GM04503 (cell line): ENCODE measurements at regions not wholly inside any gene's neighbourhood (a gene's known extent, or its start where the extent isn't known, plus 50 kb on each side); places are given as distances from the start of the nearest gene placed in this dataset.

ENCODE experiments used
- DNase-seq: peaks from one replicate; pipeline ENCODE4 v3.0.0-alpha.2; 2012; ENCODE audit warnings: low read depth

DNA sequence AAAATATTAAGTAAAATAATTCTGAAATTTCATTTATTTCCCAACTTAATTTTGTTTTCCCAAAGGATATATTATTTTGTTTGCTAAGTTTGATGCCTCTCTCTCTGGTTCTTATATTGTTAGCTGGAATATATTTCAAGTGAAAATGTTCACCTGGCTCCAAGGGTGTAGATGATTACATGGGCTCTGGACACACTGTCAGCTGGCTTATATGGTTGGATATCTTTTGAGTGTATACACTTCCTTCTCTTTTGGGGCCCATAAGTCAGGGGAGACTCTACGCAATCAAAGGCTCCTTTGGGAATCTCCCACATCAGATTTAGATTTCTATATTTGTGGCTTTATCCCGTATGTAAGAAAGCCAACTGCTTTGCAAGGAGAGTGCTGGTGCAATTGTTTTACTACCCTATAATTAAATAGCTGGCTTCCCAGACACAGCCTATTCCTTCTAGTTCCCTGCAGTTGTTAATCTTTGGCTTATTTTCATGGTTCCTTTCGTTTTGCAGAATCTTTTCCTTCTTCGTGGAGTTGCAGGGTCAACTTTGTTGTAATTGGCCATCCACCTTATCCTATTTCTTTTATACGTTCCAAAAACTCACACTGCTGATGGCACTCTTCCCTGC, 225.7 kb downstream of the DPH6 start:
- DNase-seq = no peak

DNA sequence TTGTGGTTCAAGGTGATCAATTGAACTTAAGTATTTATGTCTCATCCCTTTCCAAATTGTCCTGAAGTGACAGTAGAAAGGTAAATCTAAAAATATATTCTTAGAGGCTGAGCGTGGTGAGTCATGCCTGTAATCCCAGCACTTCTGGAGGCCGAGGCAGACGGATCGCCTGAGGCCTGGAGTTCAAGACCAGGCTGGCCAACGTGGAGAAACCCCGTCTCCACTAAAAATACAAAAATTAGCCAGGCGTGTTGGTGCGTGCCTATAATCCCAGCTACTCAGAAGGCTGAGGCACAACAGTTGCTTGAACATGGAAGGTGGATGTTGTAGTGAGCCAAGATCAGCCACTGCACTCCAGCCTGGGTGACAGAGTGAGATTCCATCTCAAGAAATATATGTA, 226.6 kb downstream of the DPH6 start:
- no peak for DNase-seq

DNA sequence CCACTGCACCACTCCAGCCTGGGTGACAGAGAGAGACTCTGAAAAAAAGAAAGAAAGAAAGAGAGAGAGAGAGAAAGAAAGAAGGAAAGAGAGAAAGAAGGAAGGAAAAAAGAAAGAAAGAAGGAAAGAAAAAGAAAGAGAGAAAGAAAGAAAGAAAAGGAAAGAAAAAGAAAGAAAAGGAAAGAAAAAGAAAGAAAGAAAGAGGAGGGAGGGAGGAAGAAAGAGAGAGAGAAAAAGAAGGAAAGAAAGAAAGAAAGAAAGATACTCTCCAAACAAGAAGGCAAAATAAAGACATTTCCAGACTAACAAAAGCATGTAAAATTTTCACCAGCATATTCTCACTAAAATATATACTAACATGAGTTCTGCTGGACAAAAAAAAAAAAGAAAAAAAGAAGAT, 228.7 kb downstream of the DPH6 start:
- no peak for DNase-seq

DNA sequence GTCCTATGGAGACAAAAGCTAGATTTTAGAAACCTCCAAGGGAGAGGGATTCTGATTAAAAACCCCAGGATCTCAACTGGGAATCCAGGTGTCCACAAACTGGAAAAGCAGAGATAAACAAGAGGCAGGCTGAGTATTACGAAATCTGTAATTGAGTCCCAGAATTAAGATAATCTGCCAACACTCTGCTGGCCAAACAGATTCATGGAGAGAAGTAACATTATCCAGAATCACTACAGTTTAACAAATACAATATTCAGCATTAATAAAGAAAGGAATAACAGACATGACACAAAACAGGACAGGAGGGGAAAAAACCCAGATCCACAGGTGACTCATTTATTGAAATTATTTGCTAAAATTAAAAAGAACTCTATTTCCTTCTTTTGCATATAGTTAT, 227.2 kb upstream of the NANOGP8 start:
- DNase-seq = no peak

DNA sequence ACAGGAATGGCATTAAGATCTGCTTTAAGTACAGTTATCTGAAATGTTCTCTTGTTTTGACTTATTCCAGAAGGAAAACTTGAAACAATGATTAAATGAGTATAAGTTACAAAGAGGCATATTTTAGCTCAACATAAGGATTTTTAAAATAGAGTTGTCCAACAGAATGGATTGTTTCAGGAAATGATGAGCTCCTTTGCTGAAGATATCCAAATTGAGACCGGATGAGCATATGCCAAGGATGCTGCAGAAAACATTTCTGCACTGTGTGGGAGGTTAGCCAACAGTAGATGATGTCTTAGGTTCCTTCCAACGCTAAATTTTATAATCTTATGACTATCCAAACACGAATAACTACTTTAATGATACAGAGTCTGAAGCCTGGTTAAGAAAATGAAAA, 226.5 kb upstream of the NANOGP8 start:
- no peak for DNase-seq

DNA sequence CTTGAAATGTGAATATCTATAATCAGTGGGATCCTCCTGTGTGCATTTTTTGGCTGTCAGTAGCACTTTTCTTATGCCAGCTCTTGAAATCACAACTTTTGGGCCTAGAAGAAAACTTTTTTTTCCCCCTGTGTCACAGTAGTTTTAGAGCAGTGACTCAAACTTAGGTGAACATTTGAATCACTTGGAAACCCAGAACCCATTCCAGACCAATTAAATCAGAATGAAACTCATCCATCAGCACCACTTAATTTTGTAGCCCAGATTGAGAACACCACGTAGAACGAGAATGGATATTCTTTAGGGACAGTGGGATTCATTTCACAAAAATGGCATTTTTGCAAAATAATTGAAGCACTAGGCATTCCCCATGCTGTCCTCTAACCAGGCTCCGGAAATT, 224.8 kb upstream of the NANOGP8 start:
- DNase-seq = peak; percentile 47

DNA sequence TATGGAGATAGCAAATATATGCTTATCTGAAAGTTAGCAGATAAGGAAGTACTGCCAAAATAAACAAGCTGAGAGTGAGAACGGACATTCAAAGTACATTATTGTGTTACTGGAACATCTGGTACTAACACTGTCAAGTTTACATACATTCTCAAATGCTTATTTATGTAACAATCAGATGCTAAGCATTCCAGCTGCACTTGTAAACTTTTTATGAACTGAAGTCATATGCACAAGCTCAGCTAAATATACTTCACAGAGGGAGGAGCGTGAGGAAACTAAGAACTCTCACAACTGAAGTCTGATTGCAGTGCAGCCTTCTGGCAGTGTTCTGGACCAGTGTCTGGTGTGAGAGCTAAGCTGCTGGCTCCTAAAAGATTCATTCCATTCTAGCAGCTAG, 223.7 kb upstream of the NANOGP8 start:
- DNase-seq = peak; percentile 96

DNA sequence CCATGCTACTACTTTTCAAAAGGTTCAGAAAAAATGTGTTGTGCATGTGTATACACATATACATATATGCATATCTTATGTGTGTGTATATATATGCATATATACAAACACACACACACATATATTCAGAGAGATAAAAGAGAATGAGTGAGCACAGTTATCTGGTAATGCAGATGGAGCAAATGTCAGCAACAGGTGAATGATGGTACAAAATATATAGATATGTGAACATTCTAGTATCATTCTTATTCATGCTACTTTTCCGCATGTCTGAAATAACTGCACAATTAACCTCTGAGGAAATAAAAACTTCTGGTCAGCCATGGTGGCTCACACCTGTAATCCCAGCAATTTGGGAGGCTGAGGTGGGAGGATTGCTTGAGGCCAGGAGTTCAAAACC, 222.6 kb upstream of the NANOGP8 start:
- DNase-seq = no peak

DNA sequence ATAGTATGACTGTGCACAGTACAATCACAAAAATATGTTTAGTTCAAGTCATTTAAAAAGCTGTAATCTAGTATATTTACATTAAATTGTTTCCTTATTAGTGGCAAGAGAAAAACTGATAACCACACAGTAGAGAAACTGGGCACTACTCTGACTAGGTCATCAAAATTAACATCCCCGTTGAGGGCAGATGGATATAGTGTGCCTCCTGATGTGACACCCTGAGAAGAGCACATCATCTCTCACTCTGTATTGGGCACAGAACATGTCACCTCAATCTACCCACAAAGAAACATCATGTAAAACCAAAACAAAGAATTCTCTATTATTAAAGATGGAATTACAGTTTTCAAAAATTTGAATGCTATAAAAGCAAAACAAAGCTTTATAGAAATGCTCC, 221.9 kb upstream of the NANOGP8 start:
- DNase-seq = no peak

DNA sequence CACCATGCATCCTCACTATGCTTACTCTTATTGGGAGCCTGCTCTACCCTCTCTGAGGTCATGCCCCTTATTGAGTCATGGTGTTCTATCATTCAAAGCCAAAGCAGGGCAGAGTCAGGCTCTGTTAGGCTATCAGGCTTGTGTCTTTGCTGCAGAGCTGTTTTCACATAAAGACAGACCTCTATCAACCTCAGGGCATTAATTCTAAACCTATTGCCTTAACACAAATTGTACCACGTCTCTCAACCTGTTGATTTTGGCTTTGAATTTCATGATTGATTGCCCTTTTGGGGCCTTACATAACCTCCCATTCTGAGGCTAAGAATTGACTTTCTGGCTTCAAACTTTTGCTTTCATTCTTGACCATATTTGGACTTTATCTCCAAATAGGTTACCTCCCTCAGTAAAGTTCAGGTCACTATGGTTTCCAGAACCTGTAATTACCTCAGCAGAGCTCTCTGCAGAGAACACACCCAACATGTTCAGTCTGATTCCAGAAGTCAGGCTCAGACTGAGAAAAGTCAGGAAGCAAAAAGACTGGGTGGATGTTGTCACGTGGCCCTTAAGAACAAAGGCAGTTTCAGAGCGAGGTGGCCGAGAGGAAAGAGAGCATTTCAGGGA, 221.4 kb upstream of the NANOGP8 start:
- peak; percentile 51 for DNase-seq

DNA sequence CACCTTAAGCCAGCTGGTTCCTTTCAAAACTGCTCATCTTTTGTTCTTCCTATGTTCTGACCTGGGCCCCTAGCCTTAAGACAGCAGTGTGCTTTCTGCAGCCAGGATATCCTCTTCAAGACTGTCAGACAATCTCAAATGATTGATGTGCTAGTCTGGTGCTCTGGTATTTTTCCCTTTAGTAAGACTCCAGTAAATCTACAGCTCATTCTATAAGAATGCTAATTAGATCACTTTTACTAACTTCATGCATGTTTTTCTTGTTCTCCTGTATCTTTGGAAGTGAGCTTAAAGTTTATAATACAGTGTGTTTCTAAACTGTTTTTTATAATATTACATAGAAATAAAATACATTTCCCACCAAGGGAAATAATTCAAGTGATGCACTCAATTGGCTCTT, 220.9 kb upstream of the NANOGP8 start:
- DNase-seq = peak; percentile 58

DNA sequence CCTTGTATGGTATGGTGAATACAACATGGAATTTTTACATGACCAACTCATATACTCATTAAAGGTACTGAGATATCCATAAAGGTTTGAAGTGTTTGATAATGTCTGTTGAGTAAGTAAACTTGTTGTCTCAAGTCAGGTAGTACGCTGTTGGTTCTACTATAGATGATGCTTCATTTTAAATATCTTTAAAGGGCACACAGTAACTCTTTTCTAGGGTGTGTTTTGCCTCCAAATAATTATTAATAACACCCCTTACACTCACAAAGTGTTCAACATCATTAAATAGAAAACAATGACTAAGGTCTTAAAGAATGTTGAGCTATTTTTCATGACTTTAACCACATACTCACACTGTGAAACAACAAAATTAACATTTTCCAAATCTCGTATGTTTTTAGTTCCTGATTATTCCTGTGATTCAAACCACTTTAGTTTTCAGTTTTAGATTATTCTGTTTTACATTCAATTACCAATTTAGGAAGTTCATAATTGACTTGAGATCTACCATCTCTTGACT, 220.0 kb upstream of the NANOGP8 start:
- no peak for DNase-seq

DNA sequence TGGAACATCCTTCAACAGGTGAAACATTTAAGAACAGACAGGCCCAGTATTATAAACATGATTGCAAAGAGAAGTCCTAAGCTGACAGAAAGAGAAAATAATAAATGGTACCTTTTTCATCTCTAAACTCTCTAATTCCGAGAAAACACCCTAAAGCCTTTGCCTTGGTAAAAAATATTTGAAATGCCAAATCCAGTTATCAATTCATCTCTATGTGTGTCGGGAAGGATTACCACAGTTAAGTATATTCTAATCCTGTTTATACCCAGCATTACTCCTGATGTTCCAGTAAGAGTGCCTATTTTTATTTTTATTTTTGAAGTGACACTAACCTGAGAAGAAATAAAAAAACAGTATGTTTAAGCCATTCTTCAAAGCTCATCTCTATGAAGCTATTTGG, 219.3 kb upstream of the NANOGP8 start:
- DNase-seq = no peak

DNA sequence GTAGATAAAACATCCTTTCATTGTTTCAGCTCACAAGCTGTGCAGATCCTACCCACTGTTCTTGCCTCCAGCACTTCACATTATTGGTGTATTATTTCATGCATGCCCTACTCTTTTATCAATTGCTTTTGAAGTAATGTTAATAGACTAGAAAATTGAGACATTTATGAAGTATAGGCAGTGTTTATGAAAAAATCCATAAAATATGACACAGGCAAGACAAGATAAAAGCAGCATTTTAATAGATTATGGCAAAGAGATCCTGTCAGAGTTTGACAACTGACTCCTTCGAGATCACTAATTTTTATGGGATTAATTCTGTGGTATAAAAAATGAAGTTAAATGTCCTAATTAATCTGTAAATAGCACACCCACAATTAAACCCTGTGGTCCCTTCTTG, 217.2 kb upstream of the NANOGP8 start:
- no peak for DNase-seq

DNA sequence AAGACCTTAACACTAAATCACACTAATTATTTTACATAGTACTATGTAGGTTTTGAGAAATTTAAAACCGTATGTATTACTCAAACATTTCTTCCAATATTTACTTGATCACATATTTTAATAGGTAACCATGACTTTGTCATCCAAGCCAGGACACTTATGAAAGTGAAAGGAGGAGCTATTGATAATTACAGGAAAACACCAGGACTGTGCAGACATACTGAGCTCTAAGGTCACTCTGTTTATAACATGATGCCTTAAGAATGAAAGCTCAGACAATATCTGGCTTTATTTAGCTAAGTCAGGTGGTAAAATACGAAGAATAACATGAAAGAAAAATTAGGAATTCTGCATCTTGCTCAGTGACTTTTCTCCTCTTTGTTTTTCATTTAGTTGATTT, 216.0 kb upstream of the NANOGP8 start:
- DNase-seq = no peak

DNA sequence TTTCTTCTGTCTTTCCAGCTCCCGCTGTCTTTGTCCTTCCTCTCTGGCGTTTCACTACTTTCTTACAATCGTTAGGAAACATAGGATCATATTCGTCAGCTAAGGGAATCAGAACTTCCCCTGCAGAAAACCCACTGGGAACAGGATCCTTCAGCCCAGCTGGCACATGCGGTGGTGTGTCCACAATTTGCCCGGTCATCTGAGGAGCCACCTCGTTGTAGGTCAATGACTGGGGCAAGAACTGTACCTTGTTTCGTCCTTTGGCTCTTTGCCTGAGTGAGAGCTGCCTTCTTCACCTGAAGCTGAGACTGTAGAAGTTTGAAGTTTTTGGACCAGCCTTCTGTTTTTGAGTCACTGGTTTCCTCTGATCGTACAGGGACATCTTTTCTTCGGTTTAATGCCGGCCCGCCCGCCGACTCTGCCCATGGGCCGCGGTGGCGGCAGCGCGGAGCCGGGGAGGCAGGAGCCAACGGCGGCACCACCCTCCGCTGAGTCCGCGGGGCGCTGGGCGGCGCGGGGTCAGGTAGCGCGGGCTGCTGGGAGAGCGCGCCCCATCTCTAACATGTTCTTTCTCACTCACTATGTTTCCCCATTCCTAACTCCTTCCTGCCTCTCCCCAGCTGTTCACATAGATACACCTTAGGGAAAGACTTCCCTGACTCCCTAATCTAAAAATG, 214.1 kb upstream of the NANOGP8 start:
- DNase-seq = no peak

DNA sequence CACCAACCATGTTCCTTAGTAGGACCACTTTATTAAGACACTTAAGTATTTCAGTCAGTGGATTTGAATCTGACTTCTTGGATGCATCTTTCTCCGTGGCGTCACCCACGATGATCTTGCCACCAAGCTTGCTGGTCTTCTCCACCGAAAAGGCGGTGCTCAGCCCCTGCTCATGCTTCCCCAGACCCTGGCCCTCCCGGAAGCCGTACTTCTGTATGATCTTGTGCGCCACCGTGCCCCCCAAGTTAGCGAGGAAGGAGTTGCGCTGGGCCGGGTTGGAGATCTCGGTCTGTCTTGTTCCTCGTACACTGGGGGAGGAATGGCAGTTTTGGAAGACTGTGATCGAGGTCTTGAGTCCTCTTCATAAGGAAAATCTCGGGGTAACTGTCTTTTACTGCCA, 213.4 kb upstream of the NANOGP8 start:
- DNase-seq = no peak

DNA sequence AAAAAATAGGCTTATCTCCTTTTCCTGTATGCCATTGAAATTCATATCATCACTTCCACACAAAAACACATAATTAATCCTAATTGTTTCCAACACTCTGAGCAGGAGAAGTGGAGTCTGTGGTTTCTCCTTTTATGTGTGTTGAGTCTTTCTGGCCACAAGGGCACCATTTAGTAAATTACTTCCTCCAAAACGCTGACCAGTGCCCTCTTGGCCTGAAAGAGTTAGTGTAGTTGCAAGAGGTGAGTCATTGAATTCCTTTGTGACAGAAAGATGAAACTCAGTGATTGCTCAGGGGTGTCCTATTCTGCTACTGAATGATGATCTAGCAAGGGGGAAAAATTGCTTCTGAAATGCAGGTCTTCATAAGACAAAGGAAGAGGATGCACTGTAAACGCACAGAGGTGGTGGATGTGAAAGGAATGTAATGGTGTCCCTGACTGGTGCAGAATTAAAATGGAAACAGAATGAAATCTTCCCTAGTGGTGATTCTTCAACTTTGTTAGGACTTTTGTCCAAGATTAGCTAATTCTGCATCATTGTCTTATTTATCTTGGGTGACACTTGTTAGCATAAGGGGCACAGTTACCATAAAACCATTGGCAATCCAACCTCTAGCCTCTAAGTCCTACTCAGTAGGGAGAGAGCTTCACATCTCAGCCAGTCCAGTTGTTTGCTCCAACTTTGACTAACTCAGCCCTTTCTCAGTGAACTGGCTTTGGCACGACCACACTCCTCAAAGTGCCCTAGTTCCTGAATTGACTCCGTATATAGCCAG, 208.4 kb upstream of the NANOGP8 start:
- DNase-seq = peak; percentile 67

DNA sequence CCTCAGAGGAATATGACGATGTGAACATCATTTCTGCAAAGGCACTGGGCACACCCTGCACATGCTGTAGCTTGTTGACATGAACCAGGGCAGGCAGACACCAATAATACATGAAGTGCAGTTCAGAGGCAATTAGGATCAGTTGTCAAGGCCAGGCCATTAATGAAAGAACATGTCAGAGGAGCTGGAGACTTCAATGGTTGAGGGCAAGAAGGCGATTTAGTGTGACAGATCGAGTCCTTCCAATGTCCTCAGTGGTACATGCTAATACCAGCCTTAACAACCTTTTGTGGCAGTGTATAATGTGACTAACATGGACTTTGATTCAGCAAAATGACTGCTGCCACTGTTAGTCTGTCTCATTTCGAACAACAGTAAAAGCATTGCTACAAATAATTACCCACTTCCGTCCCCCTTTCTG, 205.2 kb upstream of the NANOGP8 start:
- no peak for DNase-seq

DNA sequence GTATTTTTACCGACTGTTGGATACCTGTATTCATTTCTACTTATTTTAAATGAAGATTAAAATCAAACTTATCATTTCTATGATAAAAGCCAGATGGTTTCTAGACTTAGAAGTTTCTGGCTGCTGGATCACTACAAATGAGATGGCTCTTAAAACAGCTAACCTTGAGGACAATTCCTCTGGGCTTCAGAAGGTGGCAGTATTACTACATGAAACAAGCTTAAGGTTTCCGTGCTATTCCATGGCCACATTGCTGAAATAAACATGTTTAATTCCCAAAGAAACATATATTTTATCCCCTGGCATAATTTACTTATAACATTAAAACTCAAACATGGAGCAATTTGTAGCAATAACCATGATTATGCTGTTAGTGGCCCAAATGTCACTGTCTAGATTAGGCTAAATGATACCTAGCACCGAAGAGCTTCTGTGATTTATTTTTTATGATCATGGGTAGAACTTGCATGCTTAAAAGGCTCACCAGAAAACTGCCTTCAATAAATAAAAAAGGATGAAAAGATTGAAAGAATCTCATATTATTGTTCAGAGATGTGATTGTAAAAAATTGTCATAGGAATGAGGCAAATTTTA, 204.0 kb upstream of the NANOGP8 start:
- DNase-seq = no peak

DNA sequence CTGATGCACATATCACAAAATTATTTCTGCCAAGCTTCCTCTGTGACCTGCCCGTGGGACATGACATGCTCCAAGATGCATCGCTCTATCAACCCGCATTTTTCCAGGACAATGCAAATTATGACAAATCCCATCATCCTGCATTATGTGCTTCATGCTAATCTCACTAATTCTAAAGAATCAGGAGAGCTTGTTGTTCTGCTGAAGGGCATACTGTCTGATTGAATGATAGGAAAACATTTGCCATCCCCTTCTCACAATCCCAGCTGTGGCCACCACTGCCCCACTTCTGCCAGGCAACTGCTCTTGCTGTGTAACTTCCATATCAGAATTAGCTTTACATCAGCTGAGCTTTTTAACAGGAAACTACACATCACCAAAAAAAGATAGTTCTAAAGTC, 203.5 kb upstream of the NANOGP8 start:
- DNase-seq = no peak

DNA sequence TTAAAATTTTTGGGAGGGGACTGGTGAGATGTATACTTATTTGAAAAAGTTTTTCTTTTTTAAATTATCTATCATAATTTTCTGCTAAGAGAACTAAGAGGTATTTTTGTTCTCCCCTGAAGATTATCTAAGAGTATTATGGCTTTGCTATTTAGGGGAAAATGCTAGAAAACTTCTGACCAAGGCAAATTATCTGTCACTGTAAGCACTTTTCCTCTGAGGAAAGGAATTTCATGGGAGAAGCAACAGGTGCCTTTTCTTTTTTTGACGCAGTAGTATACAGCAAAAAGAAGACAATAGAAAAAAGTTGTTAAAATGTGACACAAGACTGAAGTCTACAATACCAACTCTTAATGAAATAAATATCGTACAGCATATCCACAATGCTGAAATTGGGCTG, 201.6 kb upstream of the NANOGP8 start:
- no peak for DNase-seq
